IMR-90 (cell line): ENCODE measurements at regions not wholly inside any gene's neighbourhood (a gene's known extent, or its start where the extent isn't known, plus 50 kb on each side); places are given as distances from the start of the nearest gene placed in this dataset.

Source experiments
- BHLHE40 ChIP-seq: fragments of 150-350 bp; IDR thresholded peaks from 2 replicates; pipeline ENCODE4 v1.6.1; 2016; ENCODE audit warnings: mild to moderate bottlenecking, low read depth, low read length
- CTCF ChIP-seq: conservative IDR thresholded peaks from 2 replicates; pipeline ENCODE4 v1.5.1; 2012; ENCODE audit warnings: mild to moderate bottlenecking, low read depth, low read length, improper control_type of control experiment
- MAFK ChIP-seq: IDR thresholded peaks from 2 replicates; pipeline ENCODE4 v1.6.1; 2012; ENCODE audit warnings: low read depth, low read length, improper control_type of control experiment
- MAZ ChIP-seq: IDR thresholded peaks from 2 replicates; pipeline ENCODE4 v1.6.1; 2012; ENCODE audit warnings: low read depth, mild to moderate bottlenecking, low read length, improper control_type of control experiment, moderate library complexity, borderline replicate concordance
- POLR2A ChIP-seq: IDR thresholded peaks from 2 replicates; pipeline ENCODE4 v1.6.1; 2012; ENCODE audit warnings: mild to moderate bottlenecking, low read depth, low read length
- RAD21 ChIP-seq: IDR thresholded peaks from 2 replicates; pipeline ENCODE4 v1.6.1; 2012; ENCODE audit warnings: low read length, improper control_type of control experiment
- RCOR1 ChIP-seq: IDR thresholded peaks from 2 replicates; pipeline ENCODE4 v1.6.1; 2012; ENCODE audit warnings: mild to moderate bottlenecking, low read length, improper control_type of control experiment; ENCODE audit not compliant: insufficient replicate concordance
- USF2 ChIP-seq: fragments of 150-350 bp; IDR thresholded peaks from 2 replicates; pipeline ENCODE4 v1.6.1; 2017; ENCODE audit warnings: mild to moderate bottlenecking, antibody characterized with exemption, low read length, low read depth

GRCh38 chr13:37201081-37201480 lies 95.6 kb upstream of the CSNK1A1L start:
- TF ChIP-seq CTCF (no peak), MAZ (no peak), USF2 (no peak), BHLHE40 (no peak), RAD21 (no peak), POLR2A (no peak), MAFK (no peak), RCOR1 (no peak)
